Endodermal cell (in vitro differentiated cells): ENCODE measurements at regions not wholly inside any gene's neighbourhood (a gene's known extent, or its start where the extent isn't known, plus 50 kb on each side); places are given as distances from the start of the nearest gene placed in this dataset.

Source experiments
- DNase-seq: peaks from one replicate; pipeline ENCODE4 v3.0.0-alpha.2; 2017
- H3K27ac ChIP-seq: 2 replicates; pipeline ENCODE4 v1.5.1; 2013; ENCODE audit warnings: mild to moderate bottlenecking, low read depth, low read length, moderate library complexity
- H3K27me3 ChIP-seq: 2 replicates; pipeline ENCODE4 v1.6.1; 2013; ENCODE audit warnings: mild to moderate bottlenecking, low read length, moderate library complexity; ENCODE audit not compliant: insufficient read depth, control insufficient read depth, poor library complexity, severe bottlenecking
- H3K36me3 ChIP-seq: 2 replicates; pipeline ENCODE4 v1.7.0; 2013; ENCODE audit warnings: mild to moderate bottlenecking, low read length, moderate library complexity; ENCODE audit not compliant: control insufficient read depth, insufficient read depth
- H3K4me1 ChIP-seq: one replicate; pipeline ENCODE4 v1.7.0; 2013; ENCODE audit warnings: low read length; ENCODE audit not compliant: control insufficient read depth, insufficient read depth
- H3K4me3 ChIP-seq: 2 replicates; pipeline ENCODE4 v1.5.1; 2013; ENCODE audit warnings: mild to moderate bottlenecking, low read length, moderate library complexity
- H3K9ac ChIP-seq: 2 replicates; pipeline ENCODE4 v1.6.1; 2013; ENCODE audit warnings: mild to moderate bottlenecking, low read length, moderate library complexity; ENCODE audit not compliant: poor library complexity, severe bottlenecking; ENCODE audit errors: extremely low read depth
- H3K9me3 ChIP-seq: 2 replicates; pipeline ENCODE4 v1.6.1; 2013; ENCODE audit warnings: mild to moderate bottlenecking, low read length, moderate library complexity; ENCODE audit not compliant: control insufficient read depth
- H3K27ac Mint-ChIP-seq: 2 replicates; pipeline ENCODE4 v1.8.0; 2020; ENCODE audit warnings: mixed read lengths
- H3K27me3 Mint-ChIP-seq: 2 replicates; pipeline ENCODE4 v1.8.0; 2021; ENCODE audit warnings: mild to moderate bottlenecking, mixed read lengths; ENCODE audit not compliant: insufficient read depth
- H3K36me3 Mint-ChIP-seq: 2 replicates; pipeline ENCODE4 v1.8.0; 2020; ENCODE audit warnings: low read depth, mixed read lengths
- H3K4me1 Mint-ChIP-seq: 2 replicates; pipeline ENCODE4 v1.8.0; 2020; ENCODE audit warnings: mixed read lengths
- H3K4me3 Mint-ChIP-seq: 2 replicates; pipeline ENCODE4 v1.8.0; 2020; ENCODE audit warnings: mild to moderate bottlenecking, moderate library complexity, mixed read lengths
- H3K9me3 Mint-ChIP-seq: 2 replicates; pipeline ENCODE4 v1.8.0; 2020; ENCODE audit warnings: mild to moderate bottlenecking, mixed read lengths
- CTCF ChIP-seq: fragments of 200-600 bp; sonication (generic); conservative IDR thresholded peaks from 2 replicates; pipeline ENCODE4 v1.5.0; 2021; ENCODE audit warnings: antibody characterized with exemption, mild to moderate bottlenecking
- WGBS, 2 experiments: methylation state at CpG; one replicate each; pipeline versions ENCODE4 v1.1.5 to v1.1.7; 2013; ENCODE audit warnings: missing lambda C conversion rate in 2 of 2, mixed read lengths in 1 of 2; ENCODE audit not compliant: insufficient coverage in 1 of 2, insufficient read length in 1 of 2; 5-methylcytosine and 5-hydroxymethylcytosine counted together

- Mint-ChIP-seq H3K9me3 (peaks cover 7% of the 10 kb centered on the region), H3K27ac (no peak overlapping the region), H3K4me1 (peaks cover 2% of the 10 kb centered on the region), H3K4me3 (no peak overlapping the region), H3K27me3 (no peaks in the 10 kb centered on the region), H3K36me3 (no peaks in the 10 kb centered on the region)
- H3K27ac ChIP-seq: no peak overlapping the region
- H3K4me3 ChIP-seq: no peak overlapping the region
- no peaks in the 10 kb centered on the region for H3K4me1 ChIP-seq
- TF ChIP-seq CTCF: no peak
- no peak overlapping the region for H3K9ac ChIP-seq
- 98% methylated on average over 3 of the region's 4 CpGs; no CpG with 5 or more reads in 1 of the 2 experiments for WGBS, 2 experiments
- peaks cover 17% of the 10 kb centered on the region for H3K9me3 ChIP-seq
- H3K27me3 ChIP-seq: no peaks in the 10 kb centered on the region
- H3K36me3 ChIP-seq: no peaks in the 10 kb centered on the region
- DNase-seq: no peak
Observed at GRCh38 chr4:132281733-132282132, 867.4 kb upstream of the PCDH10 start.

DNA sequence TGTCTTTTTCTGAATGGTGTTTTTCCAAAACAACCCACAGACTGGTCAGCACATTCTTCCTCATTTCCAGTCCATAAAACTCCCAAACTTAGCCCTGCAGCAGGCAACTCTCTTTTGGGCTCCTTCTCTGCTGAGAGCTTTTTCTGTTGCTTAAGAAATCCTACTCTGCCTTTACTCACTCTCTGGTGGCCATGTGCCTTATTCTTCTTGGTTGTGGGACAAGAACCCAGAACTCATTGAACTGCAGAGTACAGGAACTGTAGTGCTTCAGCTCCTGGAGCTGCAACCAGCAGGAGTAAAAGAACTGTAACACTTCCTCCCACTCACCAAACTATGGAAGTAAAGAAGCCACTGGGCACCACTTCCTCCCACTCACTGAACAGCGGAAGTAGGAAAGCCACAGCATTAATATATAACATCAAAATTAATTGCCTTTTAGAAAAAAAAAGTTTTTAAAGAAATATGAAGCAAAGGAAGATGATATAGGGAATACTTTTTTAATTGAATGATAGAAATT lies 864.1 kb upstream of the PCDH10 start:
- Mint-ChIP-seq H3K4me3 (no peak overlapping the region), H3K4me1 (peaks cover 2% of the 10 kb centered on the region), H3K36me3 (no peaks in the 10 kb centered on the region), H3K27ac (no peak overlapping the region), H3K27me3 (no peaks in the 10 kb centered on the region), H3K9me3 (peaks cover 10% of the 10 kb centered on the region)
- Histone ChIP-seq H3K4me1 (no peaks in the 10 kb centered on the region), H3K9ac (no peak overlapping the region), H3K36me3 (no peaks in the 10 kb centered on the region), H3K27me3 (no peaks in the 10 kb centered on the region), H3K27ac (no peak overlapping the region), H3K4me3 (no peak overlapping the region), H3K9me3 (peaks cover 17% of the 10 kb centered on the region)
- TF ChIP-seq CTCF: no peak
- WGBS, 2 experiments: 100% methylated on average over 1 of the region's 1 CpG; no CpG with 5 or more reads in 1 of the 2 experiments
- peak; percentile 43 for DNase-seq

- Histone ChIP-seq H3K9ac (no peak overlapping the region), H3K4me1 (no peaks in the 10 kb centered on the region), H3K4me3 (no peak overlapping the region), H3K9me3 (no peaks in the 10 kb centered on the region), H3K27ac (no peak overlapping the region), H3K36me3 (no peaks in the 10 kb centered on the region), H3K27me3 (no peaks in the 10 kb centered on the region)
- Mint-ChIP-seq H3K4me3 (no peak overlapping the region), H3K4me1 (no peaks in the 10 kb centered on the region), H3K27me3 (no peaks in the 10 kb centered on the region), H3K27ac (no peak overlapping the region), H3K36me3 (no peaks in the 10 kb centered on the region), H3K9me3 (no peaks in the 10 kb centered on the region)
- TF ChIP-seq CTCF: no peak
- 75% methylated on average over 1 of the region's 1 CpG; no CpG with 5 or more reads in 1 of the 2 experiments for WGBS, 2 experiments
- DNase-seq: no peak
Observed at GRCh38 chr4:132297346-132297745, 851.7 kb upstream of the PCDH10 start.
